KMS-11 (cell line): ENCODE measurements at regions not wholly inside any gene's neighbourhood (a gene's known extent, or its start where the extent isn't known, plus 50 kb on each side); places are given as distances from the start of the nearest gene placed in this dataset.
A peak's percentile ranks its signal among the peaks of the same experiment; 100 is the strongest.

Experiments
- H2AFZ ChIP-seq: fragments of 200-600 bp; sonication (generic); 2 replicates; pipeline ENCODE4 v1.6.1; 2016; ENCODE audit warnings: antibody characterized with exemption, mixed run types, low read depth
- H3K27ac ChIP-seq: fragments of 200-600 bp; sonication (generic); 2 replicates; pipeline ENCODE4 v1.6.1; 2016; ENCODE audit warnings: mild to moderate bottlenecking, mixed run types
- H3K27me3 ChIP-seq: fragments of 200-600 bp; sonication (generic); 2 replicates; pipeline ENCODE4 v1.6.1; 2017; ENCODE audit warnings: mild to moderate bottlenecking, low read depth, mixed run types, moderate library complexity; ENCODE audit not compliant: insufficient read depth
- H3K36me3 ChIP-seq: fragments of 200-600 bp; sonication (generic); 2 replicates; pipeline ENCODE4 v1.6.1; 2017; ENCODE audit warnings: mild to moderate bottlenecking, mixed run types; ENCODE audit not compliant: insufficient read depth
- H3K4me1 ChIP-seq: fragments of 200-600 bp; sonication (generic); 2 replicates; pipeline ENCODE4 v1.6.1; 2016; ENCODE audit warnings: mild to moderate bottlenecking, low read depth, mixed run types; ENCODE audit not compliant: poor library complexity, severe bottlenecking
- H3K4me2 ChIP-seq: fragments of 200-600 bp; sonication (generic); 2 replicates; pipeline ENCODE4 v1.7.0; 2016; ENCODE audit warnings: mild to moderate bottlenecking, mixed run types
- H3K4me3 ChIP-seq: fragments of 200-600 bp; sonication (generic); IDR thresholded peaks from 2 replicates; pipeline ENCODE4 v1.6.1; 2017; ENCODE audit warnings: low read depth, low read length, mixed read lengths; ENCODE audit not compliant: insufficient read depth
- H3K79me2 ChIP-seq: fragments of 200-600 bp; sonication (generic); 2 replicates; pipeline ENCODE4 v1.6.1; 2016; ENCODE audit warnings: low read depth, mixed run types; ENCODE audit not compliant: insufficient read depth
- H3K9ac ChIP-seq: fragments of 200-600 bp; sonication (generic); 2 replicates; pipeline ENCODE4 v1.6.1; 2016; ENCODE audit warnings: mild to moderate bottlenecking, mixed run types
- H4K20me1 ChIP-seq: fragments of 200-600 bp; sonication (generic); 2 replicates; pipeline ENCODE4 v1.6.1; 2016; ENCODE audit warnings: mild to moderate bottlenecking, mixed run types; ENCODE audit not compliant: insufficient read depth
- TF ChIP-seq, protein P1 (sequence below): fragments of 200-600 bp; sonication (generic); conservative IDR thresholded peaks from 2 replicates; pipeline ENCODE4 v1.6.1; 2017; ENCODE audit warnings: low read depth, mild to moderate bottlenecking, antibody characterized with exemption, low read length, moderate library complexity, mixed read lengths

DNA sequence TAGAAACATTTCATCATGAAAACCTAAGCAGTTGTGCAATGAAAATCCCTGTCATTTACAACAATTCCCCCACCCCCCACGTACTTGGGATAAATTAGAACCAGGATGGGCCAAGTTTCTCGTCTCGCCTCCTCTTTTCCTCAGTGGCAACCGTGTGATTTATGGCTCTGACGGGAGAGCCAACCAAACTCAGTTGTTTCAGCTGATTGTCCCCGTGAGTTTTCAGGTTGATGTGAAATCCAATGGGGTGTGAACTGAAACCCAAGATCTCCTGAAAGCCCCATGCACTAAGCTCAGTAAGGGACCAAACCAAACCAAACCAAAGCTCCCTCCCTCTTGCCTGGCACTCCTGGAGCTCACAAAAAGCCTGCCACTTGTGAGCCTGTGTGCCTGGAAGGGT is 138.7 kb upstream of the SLC24A2 start:
- Histone ChIP-seq H4K20me1 (no peaks in the 10 kb centered on the region), H3K36me3 (no peaks in the 10 kb centered on the region), H3K4me3 (no peak overlapping the region), H3K4me1 (peaks cover 6% of the 10 kb centered on the region), H3K27me3 (no peaks in the 10 kb centered on the region), H3K4me2 (no peak overlapping the region), H3K9ac (no peak overlapping the region), H3K79me2 (no peaks in the 10 kb centered on the region), H3K27ac (no peak overlapping the region), H2AFZ (no peak overlapping the region)
- TF ChIP-seq, protein P1, sequence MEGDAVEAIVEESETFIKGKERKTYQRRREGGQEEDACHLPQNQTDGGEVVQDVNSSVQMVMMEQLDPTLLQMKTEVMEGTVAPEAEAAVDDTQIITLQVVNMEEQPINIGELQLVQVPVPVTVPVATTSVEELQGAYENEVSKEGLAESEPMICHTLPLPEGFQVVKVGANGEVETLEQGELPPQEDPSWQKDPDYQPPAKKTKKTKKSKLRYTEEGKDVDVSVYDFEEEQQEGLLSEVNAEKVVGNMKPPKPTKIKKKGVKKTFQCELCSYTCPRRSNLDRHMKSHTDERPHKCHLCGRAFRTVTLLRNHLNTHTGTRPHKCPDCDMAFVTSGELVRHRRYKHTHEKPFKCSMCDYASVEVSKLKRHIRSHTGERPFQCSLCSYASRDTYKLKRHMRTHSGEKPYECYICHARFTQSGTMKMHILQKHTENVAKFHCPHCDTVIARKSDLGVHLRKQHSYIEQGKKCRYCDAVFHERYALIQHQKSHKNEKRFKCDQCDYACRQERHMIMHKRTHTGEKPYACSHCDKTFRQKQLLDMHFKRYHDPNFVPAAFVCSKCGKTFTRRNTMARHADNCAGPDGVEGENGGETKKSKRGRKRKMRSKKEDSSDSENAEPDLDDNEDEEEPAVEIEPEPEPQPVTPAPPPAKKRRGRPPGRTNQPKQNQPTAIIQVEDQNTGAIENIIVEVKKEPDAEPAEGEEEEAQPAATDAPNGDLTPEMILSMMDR: no peak

DNA sequence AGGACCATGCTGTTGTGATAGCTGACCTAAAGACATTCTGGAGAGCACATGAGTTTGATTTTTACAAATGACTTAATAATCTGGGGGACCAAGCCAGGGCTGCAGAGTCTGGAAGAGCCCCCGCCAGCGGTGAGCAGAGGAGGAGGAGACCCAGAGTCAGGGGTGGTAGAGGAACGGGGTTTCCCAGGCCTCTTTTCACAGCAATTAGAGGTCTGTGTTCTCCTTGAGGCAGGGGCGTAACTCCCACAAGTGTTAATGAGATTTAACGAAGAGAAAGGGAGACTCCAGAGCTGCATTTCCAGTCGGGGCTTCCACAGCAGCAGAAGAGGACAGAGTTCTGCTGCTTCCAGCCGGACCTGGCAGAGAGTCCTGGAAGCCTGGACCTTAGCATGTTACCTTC is 137.9 kb upstream of the SLC24A2 start:
- TF ChIP-seq, protein P1: no peak
- no peak overlapping the region for H3K27ac ChIP-seq
- H2AFZ ChIP-seq: peak overlapping the region; percentile 91; the same call in 1 of the 2 replicates
- peaks cover 6% of the 10 kb centered on the region for H3K4me1 ChIP-seq
- no peak overlapping the region for H3K9ac ChIP-seq
- H3K79me2 ChIP-seq: no peaks in the 10 kb centered on the region
- H3K4me3 ChIP-seq: no peak overlapping the region
- no peaks in the 10 kb centered on the region for H3K27me3 ChIP-seq
- no peak overlapping the region for H3K4me2 ChIP-seq
- H4K20me1 ChIP-seq: no peaks in the 10 kb centered on the region
- no peaks in the 10 kb centered on the region for H3K36me3 ChIP-seq

DNA sequence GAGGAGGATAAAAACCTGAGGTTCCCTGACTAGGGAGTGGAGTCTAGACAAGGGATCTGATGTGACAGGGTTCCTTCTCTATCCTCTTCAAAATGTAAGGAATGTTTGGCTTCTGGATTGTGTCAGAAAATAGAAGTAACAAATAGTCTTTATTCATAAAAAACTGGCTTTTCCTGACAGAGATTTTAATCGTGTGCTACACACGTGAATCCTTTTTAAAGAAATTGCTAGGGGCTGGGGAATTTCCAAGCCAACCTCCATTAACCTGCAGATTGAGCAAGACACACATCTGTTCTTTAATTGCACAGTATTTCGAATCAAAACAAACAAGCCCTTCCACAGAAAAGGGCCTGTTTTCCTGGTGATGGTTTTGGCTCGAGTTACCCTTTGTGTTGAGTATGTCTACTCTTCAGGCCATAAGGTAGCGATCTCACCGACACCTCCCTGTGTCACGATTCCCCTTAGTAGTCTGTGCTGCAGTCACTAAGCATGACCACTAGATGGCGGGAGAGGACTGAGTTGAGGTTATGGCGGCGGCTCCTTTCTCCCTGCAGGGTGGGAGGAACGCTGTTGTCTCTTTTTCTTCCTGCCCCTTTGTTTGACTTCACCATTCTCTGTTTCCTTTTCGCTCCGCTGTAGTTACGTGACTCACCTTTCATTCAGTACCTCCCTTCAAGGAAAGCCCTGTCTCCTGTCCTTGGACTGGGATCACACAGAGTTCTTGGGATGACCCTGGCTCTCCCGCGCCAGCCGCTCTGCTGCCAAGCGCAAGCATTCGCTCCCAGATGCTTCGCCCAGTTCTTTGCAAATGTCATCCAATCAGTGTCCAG is 137.1 kb upstream of the SLC24A2 start:
- no peaks in the 10 kb centered on the region for H3K36me3 ChIP-seq

DNA sequence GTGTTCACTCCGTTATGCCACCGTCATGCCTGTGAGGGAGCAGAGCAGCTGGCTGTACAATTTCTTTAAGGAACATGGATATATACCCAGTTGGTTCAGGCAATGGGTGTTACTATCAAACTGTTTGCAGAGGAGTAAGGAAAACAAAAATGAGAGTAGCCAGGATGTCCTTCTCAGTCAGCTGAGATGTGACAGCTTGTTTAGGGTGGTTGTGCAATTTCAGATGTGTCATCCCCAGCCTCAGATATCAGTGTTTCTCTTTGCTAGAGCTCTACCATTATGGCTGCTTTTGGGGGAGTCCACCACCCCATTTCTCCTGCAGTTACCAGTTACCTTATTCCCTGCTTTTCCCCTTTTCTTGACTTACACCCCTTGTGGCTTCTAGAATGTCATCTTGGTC is 135.2 kb upstream of the SLC24A2 start:
- Histone ChIP-seq H3K27ac (no peak overlapping the region), H4K20me1 (no peaks in the 10 kb centered on the region), H3K36me3 (no peaks in the 10 kb centered on the region), H3K79me2 (no peaks in the 10 kb centered on the region), H2AFZ (no peak overlapping the region), H3K9ac (no peak overlapping the region), H3K4me1 (peaks cover 6% of the 10 kb centered on the region), H3K4me2 (no peak overlapping the region), H3K4me3 (no peak overlapping the region), H3K27me3 (no peaks in the 10 kb centered on the region)
- TF ChIP-seq, protein P1: no peak

More for the DNA sequence above, 137.1 kb upstream of the SLC24A2 start:
- peak overlapping the region; percentile 91 for H2AFZ ChIP-seq
- no peak overlapping the region for H3K27ac ChIP-seq
- H3K9ac ChIP-seq: no peak overlapping the region
- no peaks in the 10 kb centered on the region for H3K27me3 ChIP-seq
- H4K20me1 ChIP-seq: no peaks in the 10 kb centered on the region
- H3K4me2 ChIP-seq: peak overlapping the region; percentile 67; the same call in 1 of the 2 replicates
- H3K79me2 ChIP-seq: no peaks in the 10 kb centered on the region
- TF ChIP-seq, protein P1: peak; percentile 95
- peaks cover 6% of the 10 kb centered on the region for H3K4me1 ChIP-seq
- no peak overlapping the region for H3K4me3 ChIP-seq
